Astrocyte (in vitro differentiated cells and primary cell): ENCODE measurements at regions not wholly inside any gene's neighbourhood (a gene's known extent, or its start where the extent isn't known, plus 50 kb on each side); places are given as distances from the start of the nearest gene placed in this dataset.

Experiments
- DNase-seq: peaks from one replicate; pipeline ENCODE4 v3.0.0-alpha.2; 2010; ENCODE audit warnings: low read depth
- FAIRE-seq: peaks from 2 replicates; lab custom pipeline; 2011; peaks lifted over from hg19 to GRCh38; lab: Jason Lieb, UNC
- H2AFZ ChIP-seq: 2 replicates; pipeline ENCODE4 v1.6.0; 2012; ENCODE audit warnings: low read depth, low read length, inconsistent platforms
- H3K27ac ChIP-seq: 2 replicates; pipeline ENCODE4 v1.5.1; 2011; ENCODE audit warnings: low read depth, low read length, inconsistent platforms
- H3K27me3 ChIP-seq: 2 replicates; pipeline ENCODE4 v1.6.0; 2011; ENCODE audit warnings: low read length, inconsistent platforms; ENCODE audit not compliant: insufficient read depth
- H3K36me3 ChIP-seq: 2 replicates; pipeline ENCODE4 v1.5.1; 2011; ENCODE audit warnings: low read length, inconsistent platforms; ENCODE audit not compliant: insufficient read depth
- H3K4me1 ChIP-seq: 2 replicates; pipeline ENCODE4 v1.5.1; 2011; ENCODE audit warnings: low read length, inconsistent platforms; ENCODE audit not compliant: insufficient read depth
- H3K4me2 ChIP-seq: 2 replicates; pipeline ENCODE4 v1.6.0; 2012; ENCODE audit warnings: low read length, inconsistent platforms
- H3K4me3 ChIP-seq: 2 replicates; pipeline ENCODE4 v1.5.1; 2011; ENCODE audit warnings: low read depth, mild to moderate bottlenecking, low read length, inconsistent platforms; ENCODE audit not compliant: insufficient read depth
- H3K79me2 ChIP-seq: 2 replicates; pipeline ENCODE4 v1.6.0; 2012; ENCODE audit warnings: mild to moderate bottlenecking, low read length, inconsistent platforms; ENCODE audit not compliant: insufficient read depth
- H3K9ac ChIP-seq: 2 replicates; pipeline ENCODE4 v1.6.0; 2012; ENCODE audit warnings: mild to moderate bottlenecking, low read length, inconsistent platforms
- H3K9me3 ChIP-seq: 2 replicates; pipeline ENCODE4 v1.5.1; 2012; ENCODE audit warnings: low read depth, mild to moderate bottlenecking, low read length, inconsistent platforms; ENCODE audit not compliant: insufficient read depth
- H4K20me1 ChIP-seq: 2 replicates; pipeline ENCODE4 v1.6.0; 2012; ENCODE audit warnings: low read length, inconsistent platforms; ENCODE audit not compliant: insufficient read depth
- H3K27ac Mint-ChIP-seq: one replicate; pipeline ENCODE4 v1.8.0; 2021; ENCODE audit warnings: mild to moderate bottlenecking, mixed read lengths; ENCODE audit not compliant: unreplicated experiment
- H3K27me3 Mint-ChIP-seq: one replicate; pipeline ENCODE4 v1.8.0; 2021; ENCODE audit warnings: low read depth, mixed read lengths; ENCODE audit not compliant: unreplicated experiment
- H3K36me3 Mint-ChIP-seq: one replicate; pipeline ENCODE4 v1.8.0; 2021; ENCODE audit warnings: low read depth, mixed read lengths; ENCODE audit not compliant: unreplicated experiment
- H3K4me1 Mint-ChIP-seq: one replicate; pipeline ENCODE4 v1.8.0; 2021; ENCODE audit warnings: low read depth, mixed read lengths; ENCODE audit not compliant: unreplicated experiment
- H3K4me3 Mint-ChIP-seq: one replicate; pipeline ENCODE4 v1.8.0; 2021; ENCODE audit warnings: mild to moderate bottlenecking, moderate library complexity, mixed read lengths; ENCODE audit not compliant: unreplicated experiment
- H3K9me3 Mint-ChIP-seq: one replicate; pipeline ENCODE4 v1.8.0; 2021; ENCODE audit warnings: mild to moderate bottlenecking, mixed read lengths; ENCODE audit not compliant: unreplicated experiment
- EZH2 ChIP-seq: IDR thresholded peaks from 2 replicates; pipeline ENCODE4 v1.6.1; 2012; ENCODE audit warnings: mild to moderate bottlenecking, low read length, inconsistent platforms; ENCODE audit not compliant: insufficient read depth
- TF ChIP-seq, protein P1 (sequence below): IDR thresholded peaks from 2 replicates; pipeline ENCODE4 v1.5.1; 2011; ENCODE audit warnings: low read depth, mild to moderate bottlenecking, inconsistent platforms, low read length, moderate library complexity; ENCODE audit not compliant: insufficient read depth

DNA sequence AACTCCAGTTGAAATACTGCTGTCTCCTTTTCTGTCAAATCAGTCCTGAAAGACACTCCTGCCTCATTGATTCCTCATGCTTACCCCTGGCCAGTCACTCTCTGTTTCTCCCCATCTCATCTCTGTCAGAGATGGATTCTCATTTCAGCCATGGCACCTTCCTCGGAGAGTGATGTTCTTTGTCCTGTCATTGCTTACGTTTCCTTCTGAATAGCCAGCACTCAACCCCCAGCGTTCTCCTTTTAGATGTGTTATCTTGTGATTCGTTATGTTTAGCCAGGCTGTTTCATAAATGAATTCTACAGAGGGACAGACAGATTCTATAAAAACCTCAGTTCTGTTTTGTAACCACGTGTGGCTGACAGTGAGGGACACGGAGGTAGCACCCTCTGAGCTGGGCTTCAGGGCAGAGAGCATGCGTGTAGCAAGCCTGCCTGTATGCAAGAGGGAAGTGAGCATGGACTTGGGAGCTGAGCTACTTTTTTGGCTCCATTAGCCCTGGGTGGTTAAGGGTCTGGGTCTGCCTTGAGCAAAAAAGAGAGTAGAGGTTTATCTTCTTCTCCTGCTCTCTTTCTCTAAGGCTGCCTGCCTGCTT lies 354.6 kb downstream of the DDX10 start:
- H3K4me1 ChIP-seq = peaks cover 5% of the 10 kb centered on the region
- no peaks in the 10 kb centered on the region for H4K20me1 ChIP-seq
- Mint-ChIP-seq H3K9me3 (peaks cover 5% of the 10 kb centered on the region), H3K4me1 (no peaks in the 10 kb centered on the region), H3K27me3 (no peaks in the 10 kb centered on the region), H3K27ac (no peak overlapping the region), H3K4me3 (no peak overlapping the region), H3K36me3 (no peaks in the 10 kb centered on the region)
- H3K27me3 ChIP-seq = no peaks in the 10 kb centered on the region
- TF ChIP-seq EZH2 = no peak
- TF ChIP-seq, protein P1, sequence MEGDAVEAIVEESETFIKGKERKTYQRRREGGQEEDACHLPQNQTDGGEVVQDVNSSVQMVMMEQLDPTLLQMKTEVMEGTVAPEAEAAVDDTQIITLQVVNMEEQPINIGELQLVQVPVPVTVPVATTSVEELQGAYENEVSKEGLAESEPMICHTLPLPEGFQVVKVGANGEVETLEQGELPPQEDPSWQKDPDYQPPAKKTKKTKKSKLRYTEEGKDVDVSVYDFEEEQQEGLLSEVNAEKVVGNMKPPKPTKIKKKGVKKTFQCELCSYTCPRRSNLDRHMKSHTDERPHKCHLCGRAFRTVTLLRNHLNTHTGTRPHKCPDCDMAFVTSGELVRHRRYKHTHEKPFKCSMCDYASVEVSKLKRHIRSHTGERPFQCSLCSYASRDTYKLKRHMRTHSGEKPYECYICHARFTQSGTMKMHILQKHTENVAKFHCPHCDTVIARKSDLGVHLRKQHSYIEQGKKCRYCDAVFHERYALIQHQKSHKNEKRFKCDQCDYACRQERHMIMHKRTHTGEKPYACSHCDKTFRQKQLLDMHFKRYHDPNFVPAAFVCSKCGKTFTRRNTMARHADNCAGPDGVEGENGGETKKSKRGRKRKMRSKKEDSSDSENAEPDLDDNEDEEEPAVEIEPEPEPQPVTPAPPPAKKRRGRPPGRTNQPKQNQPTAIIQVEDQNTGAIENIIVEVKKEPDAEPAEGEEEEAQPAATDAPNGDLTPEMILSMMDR = no peak
- no peaks in the 10 kb centered on the region for H3K36me3 ChIP-seq
- H2AFZ ChIP-seq = no peak overlapping the region
- DNase-seq (no peak), FAIRE-seq (no peak)
- H3K9me3 ChIP-seq = no peaks in the 10 kb centered on the region
- no peak overlapping the region for H3K4me2 ChIP-seq
- H3K4me3 ChIP-seq = no peak overlapping the region
- no peak overlapping the region for H3K27ac ChIP-seq
- no peaks in the 10 kb centered on the region for H3K79me2 ChIP-seq
- H3K9ac ChIP-seq = no peak overlapping the region

DNA sequence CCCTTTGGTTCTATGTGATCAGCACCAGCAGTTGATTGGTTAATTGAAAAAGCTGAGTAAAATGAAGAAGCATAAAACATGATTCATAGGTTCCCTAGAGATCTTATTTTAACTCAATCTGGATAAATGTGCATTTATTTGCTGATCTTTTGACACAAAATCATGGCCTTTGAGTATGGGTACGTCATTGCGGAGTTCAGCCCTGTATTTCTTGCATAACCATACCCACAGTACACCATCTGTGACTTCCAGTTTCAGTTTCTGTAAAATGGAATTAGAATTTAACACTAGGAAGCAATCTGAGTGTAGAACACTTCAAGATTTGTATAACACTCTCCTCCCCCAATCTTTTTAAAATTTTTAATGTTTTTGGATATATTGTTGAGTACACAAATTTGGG lies 358.2 kb downstream of the DDX10 start:
- H3K4me1 ChIP-seq = no peaks in the 10 kb centered on the region
- Mint-ChIP-seq H3K4me3 (no peak overlapping the region), H3K4me1 (no peaks in the 10 kb centered on the region), H3K9me3 (peaks cover 10% of the 10 kb centered on the region), H3K36me3 (no peaks in the 10 kb centered on the region), H3K27me3 (no peaks in the 10 kb centered on the region), H3K27ac (no peak overlapping the region)
- peak; percentile 37 for FAIRE-seq
- no peak overlapping the region for H3K4me3 ChIP-seq
- no peak overlapping the region for H3K9ac ChIP-seq
- H3K79me2 ChIP-seq = no peaks in the 10 kb centered on the region
- H3K9me3 ChIP-seq = no peaks in the 10 kb centered on the region
- H3K36me3 ChIP-seq = no peaks in the 10 kb centered on the region
- no peaks in the 10 kb centered on the region for H3K27me3 ChIP-seq
- H4K20me1 ChIP-seq = no peaks in the 10 kb centered on the region
- no peak overlapping the region for H3K4me2 ChIP-seq
- no peak overlapping the region for H2AFZ ChIP-seq
- no peak for TF ChIP-seq EZH2
- TF ChIP-seq, protein P1 = no peak
- H3K27ac ChIP-seq = no peak overlapping the region
- no peak for DNase-seq

DNA sequence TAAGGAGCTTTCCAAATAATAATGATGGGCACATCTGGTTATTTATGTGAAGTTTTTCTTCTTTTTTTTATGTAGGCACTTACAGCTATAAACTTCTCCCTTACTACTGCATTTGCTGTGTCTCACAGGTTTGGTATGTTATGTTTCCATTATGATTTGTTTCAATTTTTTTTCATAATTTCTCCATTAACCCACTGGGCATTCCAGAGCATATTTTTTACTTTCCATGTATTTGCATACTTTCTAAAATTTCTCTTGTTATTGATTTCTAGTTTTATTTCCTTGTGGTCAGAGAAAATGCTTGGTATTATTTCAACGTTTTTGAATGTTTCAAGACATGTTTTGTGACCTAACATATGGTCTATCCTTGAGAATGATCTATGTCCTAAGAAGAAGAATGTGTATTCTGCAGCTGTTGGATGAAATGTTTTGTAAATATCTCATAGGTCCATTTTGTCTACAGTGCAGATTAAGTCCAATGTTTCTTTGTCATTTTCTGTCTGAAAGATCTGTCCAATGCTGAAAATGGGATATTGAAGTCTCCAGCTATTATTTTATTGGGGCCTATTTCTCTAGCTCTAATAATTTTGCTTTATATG lies 362.1 kb downstream of the DDX10 start:
- no peaks in the 10 kb centered on the region for H3K27me3 Mint-ChIP-seq
- no peaks in the 10 kb centered on the region for H3K27me3 ChIP-seq
- no peaks in the 10 kb centered on the region for H3K4me1 Mint-ChIP-seq
- H3K4me1 ChIP-seq = no peaks in the 10 kb centered on the region
- TF ChIP-seq EZH2 = no peak
- TF ChIP-seq, protein P1 = no peak
- H3K9me3 Mint-ChIP-seq = peaks cover 14% of the 10 kb centered on the region
- H3K4me3 Mint-ChIP-seq = no peak overlapping the region
- no peak overlapping the region for H3K27ac Mint-ChIP-seq
- no peak overlapping the region for H3K9ac ChIP-seq
- H3K36me3 ChIP-seq = no peaks in the 10 kb centered on the region
- no peaks in the 10 kb centered on the region for H3K9me3 ChIP-seq
- no peaks in the 10 kb centered on the region for H3K36me3 Mint-ChIP-seq
- H3K79me2 ChIP-seq = no peaks in the 10 kb centered on the region
- no peak overlapping the region for H3K4me3 ChIP-seq
- DNase-seq = peak; percentile 34
- no peak overlapping the region for H3K4me2 ChIP-seq
- FAIRE-seq = no peak
- no peak overlapping the region for H3K27ac ChIP-seq
- H2AFZ ChIP-seq = no peak overlapping the region
- no peaks in the 10 kb centered on the region for H4K20me1 ChIP-seq
